DND-41 (cell line): ENCODE measurements at regions not wholly inside any gene's neighbourhood (a gene's known extent, or its start where the extent isn't known, plus 50 kb on each side); places are given as distances from the start of the nearest gene placed in this dataset.

ENCODE experiments used
- ATAC-seq: fragments of 200-7000 bp; cut with Tn5 transposase; 3 replicates; pipeline ENCODE4 v1.9.1; 2021; ENCODE audit warnings: low read depth; ENCODE audit not compliant: insufficient read depth
- DNase-seq: peaks from one replicate; pipeline ENCODE4 v3.0.0-alpha.2; 2020
- H2AFZ ChIP-seq: 2 replicates; pipeline ENCODE4 v1.6.0; 2012; ENCODE audit warnings: low read depth, low read length
- H3K27ac ChIP-seq: 2 replicates; pipeline ENCODE4 v1.5.1; 2012; ENCODE audit warnings: low read length, inconsistent platforms
- H3K27me3 ChIP-seq: fragments of 200-600 bp; sonication (generic); 2 replicates; pipeline ENCODE4 v1.6.0; 2012; ENCODE audit warnings: low read length, mild to moderate bottlenecking, inconsistent platforms; ENCODE audit not compliant: insufficient read depth, poor library complexity
- H3K36me3 ChIP-seq: 2 replicates; pipeline ENCODE4 v1.5.1; 2012; ENCODE audit warnings: low read length, inconsistent platforms; ENCODE audit not compliant: insufficient read depth
- H3K4me1 ChIP-seq: 2 replicates; pipeline ENCODE4 v1.5.1; 2012; ENCODE audit warnings: mild to moderate bottlenecking, low read length; ENCODE audit not compliant: insufficient read depth
- H3K4me2 ChIP-seq: 2 replicates; pipeline ENCODE4 v1.6.0; 2012; ENCODE audit warnings: mild to moderate bottlenecking, moderate library complexity, low read length, inconsistent platforms; ENCODE audit not compliant: insufficient read depth
- H3K4me3 ChIP-seq, 2 experiments: fragments of 200-600 bp in 1 of 2; shearing (Covaris generic) in 1 of 2; 2 replicates each; pipeline ENCODE4 v1.5.1; 2012 to 2016; ENCODE audit warnings: inconsistent platforms in 2 of 2, low read length in 2 of 2, mild to moderate bottlenecking in 2 of 2, low read depth in 1 of 2, moderate library complexity in 1 of 2
- H3K79me2 ChIP-seq: 2 replicates; pipeline ENCODE4 v1.6.0; 2012; ENCODE audit warnings: low read length, inconsistent platforms; ENCODE audit not compliant: insufficient read depth
- H3K9ac ChIP-seq: 2 replicates; pipeline ENCODE4 v1.6.0; 2012; ENCODE audit warnings: low read depth, mild to moderate bottlenecking, inconsistent platforms, low read length, moderate library complexity
- H3K9me3 ChIP-seq: 2 replicates; pipeline ENCODE4 v1.5.1; 2012; ENCODE audit warnings: low read length, moderate library complexity, mild to moderate bottlenecking, inconsistent platforms; ENCODE audit not compliant: insufficient read depth, severe bottlenecking
- H4K20me1 ChIP-seq: 2 replicates; pipeline ENCODE4 v1.6.0; 2012; ENCODE audit warnings: low read length; ENCODE audit not compliant: insufficient read depth
- CTCF ChIP-seq: IDR thresholded peaks from 2 replicates; pipeline ENCODE4 v1.5.1; 2012; ENCODE audit warnings: borderline replicate concordance, low read length, moderate library complexity, mild to moderate bottlenecking; ENCODE audit not compliant: poor library complexity, severe bottlenecking; ENCODE audit errors: extremely low read depth
- EZH2 ChIP-seq: IDR thresholded peaks from 3 replicates; pipeline ENCODE4 v1.6.1; 2012; ENCODE audit warnings: borderline replicate concordance, low read depth, mild to moderate bottlenecking, moderate library complexity, low read length, inconsistent platforms; ENCODE audit not compliant: severe bottlenecking

DNA sequence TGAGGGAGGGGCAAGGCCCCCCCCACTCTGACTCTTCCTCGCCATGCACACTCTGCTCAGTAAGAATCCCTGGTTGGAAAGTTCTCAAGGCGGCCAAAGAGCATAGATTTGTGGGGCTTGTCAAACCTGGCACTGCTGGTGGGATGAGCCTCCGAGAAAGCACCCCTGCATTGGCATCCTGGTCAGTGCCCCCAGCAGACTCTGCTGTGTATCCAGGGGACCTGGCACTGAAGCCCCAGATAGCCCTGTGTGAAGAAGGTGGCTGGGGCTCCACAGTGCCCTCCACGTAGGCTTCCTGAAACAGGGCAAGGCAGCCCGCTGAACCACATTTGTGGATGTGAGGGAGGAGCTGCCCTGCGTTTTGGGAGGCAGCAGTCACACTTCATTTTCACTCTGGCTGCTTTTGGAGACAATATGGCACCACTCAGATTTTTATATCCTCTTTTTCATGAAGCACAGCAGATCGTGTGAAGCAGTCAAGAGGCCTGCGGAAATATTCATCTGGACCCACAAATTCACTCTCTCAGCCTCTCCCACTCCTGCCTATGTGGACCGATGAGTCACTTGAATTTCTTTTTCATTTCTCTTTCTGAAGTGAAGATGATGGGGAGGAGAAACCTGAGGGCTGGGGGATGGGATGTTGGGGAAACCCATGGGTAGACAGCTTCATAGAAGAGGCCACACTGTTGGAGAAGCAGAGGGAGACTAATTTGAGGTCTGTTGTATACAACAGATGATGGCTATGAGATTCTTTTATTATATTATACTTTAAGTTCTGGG lies 88.7 kb upstream of the BCL6 start:
- Histone ChIP-seq H3K27me3 (no peaks in the 10 kb centered on the region), H3K9me3 (no peaks in the 10 kb centered on the region), H3K4me1 (no peaks in the 10 kb centered on the region), H3K4me3 (no peak overlapping the region), H3K4me2 (no peak overlapping the region), H2AFZ (no peak overlapping the region), H3K27ac (no peak overlapping the region), H3K9ac (no peak overlapping the region), H3K79me2 (no peaks in the 10 kb centered on the region), H3K36me3 (no peaks in the 10 kb centered on the region), H4K20me1 (no peaks in the 10 kb centered on the region)
- ATAC-seq, result no peak
- DNase-seq, result no peak
- TF ChIP-seq EZH2, result no peak
- TF ChIP-seq CTCF, result no peak

GRCh38 chr3:187836823-187837770 lies 91.8 kb upstream of the BCL6 start:
- Histone ChIP-seq H4K20me1 (no peaks in the 10 kb centered on the region), H3K36me3 (no peaks in the 10 kb centered on the region), H3K9ac (no peak overlapping the region), H3K4me2 (no peak overlapping the region), H3K27ac (no peak overlapping the region), H2AFZ (no peak overlapping the region), H3K9me3 (no peaks in the 10 kb centered on the region), H3K4me1 (no peaks in the 10 kb centered on the region), H3K79me2 (no peaks in the 10 kb centered on the region), H3K4me3 (no peak overlapping the region), H3K27me3 (no peaks in the 10 kb centered on the region)
- no peak for TF ChIP-seq CTCF
- TF ChIP-seq EZH2, result no peak
- DNase-seq (no peak), ATAC-seq (no peak)

GRCh38 chr3:187838016-187838540 lies 92.8 kb upstream of the BCL6 start:
- Histone ChIP-seq H3K4me3 (no peak overlapping the region), H3K27me3 (no peaks in the 10 kb centered on the region), H2AFZ (no peak overlapping the region), H3K4me2 (no peak overlapping the region), H3K36me3 (no peaks in the 10 kb centered on the region), H3K27ac (no peak overlapping the region), H3K9ac (no peak overlapping the region), H3K4me1 (no peaks in the 10 kb centered on the region), H3K9me3 (no peaks in the 10 kb centered on the region), H4K20me1 (no peaks in the 10 kb centered on the region), H3K79me2 (no peaks in the 10 kb centered on the region)
- no peak for TF ChIP-seq EZH2
- no peak for TF ChIP-seq CTCF
- DNase-seq (no peak), ATAC-seq (no peak)
